Prostate gland (tissue), 2 donors: ENCODE measurements at regions not wholly inside any gene's neighbourhood (a gene's known extent, or its start where the extent isn't known, plus 50 kb on each side); places are given as distances from the start of the nearest gene placed in this dataset.

Experiments
- DNase-seq: peaks from one replicate; pipeline ENCODE4 v3.0.0-alpha.2; 2019; ENCODE audit warnings: low spot score
- H3K27ac ChIP-seq, 2 donors: fragments of 200-600 bp; sonication (generic); 2 replicates each; pipeline ENCODE4 v1.5.1; 2017 to 2019
- H3K27me3 ChIP-seq: fragments of 200-600 bp; sonication (generic); replicated peaks from 2 replicates; pipeline ENCODE4 v1.5.1; 2019; ENCODE audit not compliant: insufficient read depth
- H3K36me3 ChIP-seq, 2 donors: fragments of 200-600 bp; sonication (generic); 1 replicate in 1 of 2; 2 replicates in 1 of 2; pipeline versions ENCODE4 v1.5.1 to v1.8.1; 2017 to 2019
- H3K4me1 ChIP-seq: fragments of 200-600 bp; sonication (generic); replicated peaks from 2 replicates; pipeline ENCODE4 v1.5.1; 2019
- H3K4me3 ChIP-seq, 2 donors: fragments of 200-600 bp; sonication (generic); 2 replicates each; pipeline ENCODE4 v1.5.1; 2017 to 2019
- H3K9me3 ChIP-seq: fragments of 200-600 bp; sonication (generic); 2 replicates; pipeline ENCODE4 v1.5.1; 2017
- CTCF ChIP-seq, 4 experiments: fragments of 200-600 bp in 2 of 4; fragments of 450-650 bp in 2 of 4; sonication (generic) in 2 of 4; IDR thresholded peaks; 1 replicate in 3 of 4; 2 replicates in 1 of 4; pipeline ENCODE4 v1.5.1; 2016 to 2019; ENCODE audit warnings: antibody characterized with exemption in 4 of 4, mild to moderate bottlenecking in 2 of 4, moderate library complexity in 2 of 4
- POLR2A ChIP-seq: fragments of 450-650 bp; IDR thresholded peaks from one replicate; pipeline ENCODE4 v1.6.1; 2016; ENCODE audit warnings: antibody characterized with exemption, mild to moderate bottlenecking
- POLR2AphosphoS5 ChIP-seq: sonication (generic); formaldehyde crosslinking; IDR thresholded peaks from one replicate; pipeline ENCODE4 v1.6.1; 2017; ENCODE audit warnings: antibody characterized with exemption
- WGBS: methylation state at CpG from one replicate; pipeline ENCODE4 v1.1.5; 2018; 5-methylcytosine and 5-hydroxymethylcytosine counted together
- intact Hi-C: fragments of 100-400 bp; cut with DNase I; formaldehyde crosslinking; loops from one replicate; pipeline ENCODE4 v1.14.2; 2022

- TF ChIP-seq POLR2AphosphoS5 (no peak), POLR2A (no peak), CTCF (IDR thresholded peaks at IDR 0.05) (no peak)
- Histone ChIP-seq H3K36me3 (no peaks in the 10 kb centered on the region), H3K4me1 (no peaks in the 10 kb centered on the region), H3K27me3 (no peaks in the 10 kb centered on the region), H3K9me3 (no peaks in the 10 kb centered on the region), H3K4me3 (no peak overlapping the region), H3K27ac (no peak overlapping the region)
- DNase-seq: no peak
- 94% methylated on average over 1 of the region's 1 CpG for WGBS
- intact Hi-C loops: no loop called here
Measured at GRCh38 chr2:147546109-147546508, 298.7 kb upstream of the ACVR2A start.

GRCh38 chr2:147543056-147543455 is 301.8 kb upstream of the ACVR2A start:
- Histone ChIP-seq H3K4me1 (no peaks in the 10 kb centered on the region), H3K36me3 (no peaks in the 10 kb centered on the region), H3K9me3 (no peaks in the 10 kb centered on the region), H3K27ac (no peak overlapping the region), H3K27me3 (no peaks in the 10 kb centered on the region), H3K4me3 (no peak overlapping the region)
- DNase-seq: no peak
- TF ChIP-seq CTCF (IDR thresholded peaks at IDR 0.05) (no peak), POLR2AphosphoS5 (no peak), POLR2A (no peak)
- intact Hi-C loops: no loop called here

- no peaks in the 10 kb centered on the region for H3K27me3 ChIP-seq
- no peak for DNase-seq
- H3K4me3 ChIP-seq: no peak overlapping the region
- H3K4me1 ChIP-seq: no peaks in the 10 kb centered on the region
- no peak overlapping the region for H3K27ac ChIP-seq
- 83% methylated on average over 3 of the region's 3 CpGs for WGBS
- no peaks in the 10 kb centered on the region for H3K36me3 ChIP-seq
- intact Hi-C loops: no loop called here
- no peak for TF ChIP-seq POLR2A
- no peak for TF ChIP-seq CTCF (IDR thresholded peaks at IDR 0.05)
- no peak for TF ChIP-seq POLR2AphosphoS5
- no peaks in the 10 kb centered on the region for H3K9me3 ChIP-seq
Measured at GRCh38 chr2:147542351-147542750, 302.5 kb upstream of the ACVR2A start.

- intact Hi-C loops: no loop called here
- TF ChIP-seq POLR2AphosphoS5 (no peak), CTCF (IDR thresholded peaks at IDR 0.05) (no peak), POLR2A (no peak)
- 96% methylated on average over 1 of the region's 1 CpG for WGBS
Measured at GRCh38 chr2:147541314-147541713, 303.5 kb upstream of the ACVR2A start.

GRCh38 chr2:147538821-147539220 is 306.0 kb upstream of the ACVR2A start:
- no peak overlapping the region for H3K27ac ChIP-seq
- H3K27me3 ChIP-seq: no peaks in the 10 kb centered on the region
- no peak for DNase-seq
- TF ChIP-seq POLR2AphosphoS5 (no peak), POLR2A (no peak), CTCF (IDR thresholded peaks at IDR 0.05) (no peak)
- no peaks in the 10 kb centered on the region for H3K4me1 ChIP-seq
- 69% methylated on average over 3 of the region's 3 CpGs for WGBS
- no peak overlapping the region for H3K4me3 ChIP-seq
- H3K36me3 ChIP-seq: no peaks in the 10 kb centered on the region
- H3K9me3 ChIP-seq: no peaks in the 10 kb centered on the region
- intact Hi-C loops: no loop called here

More at GRCh38 chr2:147541314-147541713, 303.5 kb upstream of the ACVR2A start:
- H3K9me3 ChIP-seq: no peaks in the 10 kb centered on the region
- H3K4me1 ChIP-seq: no peaks in the 10 kb centered on the region
- no peak overlapping the region for H3K4me3 ChIP-seq
- H3K36me3 ChIP-seq: no peaks in the 10 kb centered on the region
- DNase-seq: no peak
- no peaks in the 10 kb centered on the region for H3K27me3 ChIP-seq
- no peak overlapping the region for H3K27ac ChIP-seq
